ENCODE measurements at regions not wholly inside any gene's neighbourhood (a gene's known extent, or its start where the extent isn't known, plus 50 kb on each side); places are given as distances from the start of the nearest gene placed in this dataset.

DNA sequence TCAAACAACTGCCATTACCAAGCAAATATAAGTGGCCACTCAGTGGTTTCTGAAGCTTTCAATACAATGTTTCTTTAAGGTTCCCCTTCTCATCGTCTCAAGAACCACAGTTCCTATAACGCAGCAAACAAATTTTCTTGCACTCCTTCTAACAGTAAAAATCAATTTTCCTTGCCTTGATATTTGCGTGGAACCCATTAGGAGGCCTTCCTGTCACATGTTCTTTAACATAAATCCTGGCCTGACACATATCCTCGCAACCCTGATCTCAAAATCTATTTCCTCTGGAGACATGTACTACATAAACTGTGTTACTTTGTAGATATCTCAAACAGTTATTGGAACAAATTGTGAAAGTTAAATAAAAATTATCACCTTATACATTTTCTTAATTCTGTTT, 65.9 kb upstream of the MANEA start:
- Mint-ChIP-seq H3K4me1 (peaks cover 28 to 30% of the 10 kb centered on the region in 2 experiments), H3K27ac (no peak overlapping the region), H3K4me3 (no peak overlapping the region), H3K27me3 (ENCODE audit: low read depth) (no peaks in the 10 kb centered on the region), H3K9me3 (no peaks in the 10 kb centered on the region), H3K36me3 (ENCODE audit: insufficient read depth in 1 of 3, low read depth in 3 of 3) (no peaks in the 10 kb centered on the region)
- H3K4ac ChIP-seq (ENCODE audit: low read depth, low read length): no peak overlapping the region
- H4K20me1 ChIP-seq (ENCODE audit: control insufficient read depth, insufficient read depth, insufficient read length): no peaks in the 10 kb centered on the region
- no peak overlapping the region for H3K14ac ChIP-seq (ENCODE audit: insufficient read depth, low read length)
- no peak overlapping the region for H2BK120ac ChIP-seq (ENCODE audit: low read depth, low read length, poor library complexity, severe bottlenecking)
- H4K5ac ChIP-seq (ENCODE audit: insufficient read length, low read depth, low read length): no peak overlapping the region
- no peak overlapping the region for H2BK12ac ChIP-seq (ENCODE audit: insufficient read length, low read depth, low read length)
- no peak overlapping the region for H3K18ac ChIP-seq (ENCODE audit: insufficient read length, low read depth, low read length)
- TF ChIP-seq, protein P1, sequence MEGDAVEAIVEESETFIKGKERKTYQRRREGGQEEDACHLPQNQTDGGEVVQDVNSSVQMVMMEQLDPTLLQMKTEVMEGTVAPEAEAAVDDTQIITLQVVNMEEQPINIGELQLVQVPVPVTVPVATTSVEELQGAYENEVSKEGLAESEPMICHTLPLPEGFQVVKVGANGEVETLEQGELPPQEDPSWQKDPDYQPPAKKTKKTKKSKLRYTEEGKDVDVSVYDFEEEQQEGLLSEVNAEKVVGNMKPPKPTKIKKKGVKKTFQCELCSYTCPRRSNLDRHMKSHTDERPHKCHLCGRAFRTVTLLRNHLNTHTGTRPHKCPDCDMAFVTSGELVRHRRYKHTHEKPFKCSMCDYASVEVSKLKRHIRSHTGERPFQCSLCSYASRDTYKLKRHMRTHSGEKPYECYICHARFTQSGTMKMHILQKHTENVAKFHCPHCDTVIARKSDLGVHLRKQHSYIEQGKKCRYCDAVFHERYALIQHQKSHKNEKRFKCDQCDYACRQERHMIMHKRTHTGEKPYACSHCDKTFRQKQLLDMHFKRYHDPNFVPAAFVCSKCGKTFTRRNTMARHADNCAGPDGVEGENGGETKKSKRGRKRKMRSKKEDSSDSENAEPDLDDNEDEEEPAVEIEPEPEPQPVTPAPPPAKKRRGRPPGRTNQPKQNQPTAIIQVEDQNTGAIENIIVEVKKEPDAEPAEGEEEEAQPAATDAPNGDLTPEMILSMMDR (conservative IDR thresholded peaks at IDR 0.05): no peak
- no peak overlapping the region for H4K8ac ChIP-seq (replicated peaks; ENCODE audit: insufficient read length, low read depth, low read length)
- H2AFZ ChIP-seq (ENCODE audit: low read length): no peak overlapping the region
- H3K79me1 ChIP-seq (ENCODE audit: insufficient read depth, low read depth, low read length, poor library complexity, severe bottlenecking): no peaks in the 10 kb centered on the region
- H3T11ph ChIP-seq (ENCODE audit: low read length): no peak overlapping the region
- H3K79me2 ChIP-seq (ENCODE audit: insufficient read depth, low read length): no peaks in the 10 kb centered on the region
- no peak overlapping the region for H3K23ac ChIP-seq (ENCODE audit: insufficient read length, low read depth, low read length)
- H3K27ac ChIP-seq (ENCODE audit: insufficient read length, low read depth, low read length): no peak overlapping the region
- H3K27me3 ChIP-seq (ENCODE audit: insufficient read depth, low read length): no peaks in the 10 kb centered on the region
- H3K9me3 ChIP-seq (ENCODE audit: control insufficient read depth, low read depth, low read length): no peaks in the 10 kb centered on the region
- H3K23me2 ChIP-seq (ENCODE audit: insufficient read length, low read depth, low read length, poor library complexity, severe bottlenecking): no peaks in the 10 kb centered on the region
- H2BK20ac ChIP-seq (ENCODE audit: low read depth, low read length, poor library complexity, severe bottlenecking): no peak overlapping the region
- no peak for DNase-seq
- no peak overlapping the region for H2BK5ac ChIP-seq (ENCODE audit: insufficient read length, low read length)
- no peak overlapping the region for H4K91ac ChIP-seq (ENCODE audit: insufficient read length, low read depth, low read length)
- no peaks in the 10 kb centered on the region; the same call in 1 of the 2 replicates for H3K4me1 ChIP-seq (ENCODE audit: insufficient read depth, low read length)
- WGBS (ENCODE audit: extremely low coverage, insufficient read length, low lambda C conversion rate): no CpG with 5 or more reads among the region's 4 CpGs
- H3K56ac ChIP-seq (ENCODE audit: insufficient read length, low read depth, low read length): no peak overlapping the region
- no peak overlapping the region for H2AK5ac ChIP-seq (ENCODE audit: insufficient read length, low read length)
- H3K9ac ChIP-seq (ENCODE audit: extremely low read depth, insufficient read length, low read length): no peak overlapping the region
- H3K4me2 ChIP-seq (ENCODE audit: insufficient read depth, insufficient read length, low read length): no peak overlapping the region
- H2BK15ac ChIP-seq (ENCODE audit: low read depth, low read length): no peak overlapping the region

Measured in H9 (cell line).